Myocyte (in vitro differentiated cells): ENCODE measurements at regions not wholly inside any gene's neighbourhood (a gene's known extent, or its start where the extent isn't known, plus 50 kb on each side); places are given as distances from the start of the nearest gene placed in this dataset.
"Not testable (repeated sequence)": the region's sequence is repeated elsewhere in the genome, so short reads cannot be mapped to it uniquely, and the experiment has no call there.

ENCODE experiments used
- DNase-seq: peaks from one replicate; pipeline ENCODE4 v3.0.0-alpha.2; 2012; ENCODE audit warnings: low read depth

DNA sequence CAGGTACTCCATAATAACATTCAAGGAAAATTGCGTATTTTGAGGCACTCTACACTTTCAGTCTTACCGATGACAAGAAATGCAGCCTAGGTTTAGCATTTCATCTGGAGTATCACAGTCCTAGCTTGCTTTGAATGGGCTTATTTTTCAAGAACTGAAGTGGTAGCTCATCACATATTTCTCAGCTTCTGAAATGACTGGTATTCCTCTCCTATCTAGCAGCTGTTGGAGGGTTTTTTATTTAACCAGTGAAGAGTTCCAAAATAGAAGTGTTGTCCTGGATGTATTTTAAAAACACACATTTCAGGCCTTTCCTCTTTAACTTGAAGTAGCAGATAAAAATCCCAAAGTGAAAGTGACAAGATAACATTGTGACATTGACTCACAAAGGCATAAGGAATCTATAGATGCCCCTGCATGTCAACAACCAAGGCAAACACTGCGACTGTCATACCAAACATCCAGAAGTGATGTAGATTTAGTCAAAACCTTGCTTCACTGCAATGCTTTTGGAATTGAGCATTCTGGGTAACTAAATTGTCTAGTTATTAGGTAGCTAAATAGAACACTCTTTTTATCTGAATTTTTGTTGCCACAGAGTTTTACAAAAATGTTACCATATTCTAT, 182.2 kb upstream of the FBXO33 start:
- no peak for DNase-seq

DNA sequence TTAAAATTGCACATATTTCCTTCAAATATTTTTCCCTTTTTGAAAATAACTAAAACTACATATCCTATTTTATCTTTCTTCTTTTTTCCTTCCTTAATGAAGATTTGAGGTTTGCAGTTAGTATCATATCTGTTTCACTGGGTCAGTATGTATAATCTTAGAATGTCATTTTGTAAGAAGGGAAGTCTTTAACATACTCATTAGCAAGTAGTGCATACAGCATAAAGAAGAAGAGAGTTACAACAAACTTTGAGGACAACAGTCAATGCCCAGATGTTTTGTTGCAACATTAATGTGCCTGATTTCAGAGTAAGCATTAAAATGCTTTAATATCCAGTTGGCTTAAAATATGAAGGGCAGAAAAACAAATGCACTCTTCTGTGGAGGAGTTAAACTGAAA, 176.9 kb upstream of the FBXO33 start:
- no peak for DNase-seq

DNA sequence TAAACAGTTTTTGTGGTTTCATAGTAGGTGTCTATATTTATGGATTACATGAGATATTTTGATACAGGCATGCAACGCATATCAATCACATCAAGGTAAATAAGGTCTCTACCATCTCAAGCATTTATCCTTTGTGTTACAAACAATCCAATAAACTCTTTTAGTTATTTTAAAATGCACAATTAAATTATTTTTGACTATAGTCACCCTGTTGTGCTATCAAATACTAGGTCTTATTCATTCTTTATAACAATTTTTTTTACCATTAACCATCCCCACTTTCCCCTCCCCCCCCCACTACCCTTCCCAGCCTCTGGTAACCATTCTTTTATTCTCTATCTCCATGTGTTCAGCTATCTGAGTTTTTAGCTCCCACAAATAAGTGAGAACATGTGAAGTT, 175.7 kb upstream of the FBXO33 start:
- DNase-seq = no peak

DNA sequence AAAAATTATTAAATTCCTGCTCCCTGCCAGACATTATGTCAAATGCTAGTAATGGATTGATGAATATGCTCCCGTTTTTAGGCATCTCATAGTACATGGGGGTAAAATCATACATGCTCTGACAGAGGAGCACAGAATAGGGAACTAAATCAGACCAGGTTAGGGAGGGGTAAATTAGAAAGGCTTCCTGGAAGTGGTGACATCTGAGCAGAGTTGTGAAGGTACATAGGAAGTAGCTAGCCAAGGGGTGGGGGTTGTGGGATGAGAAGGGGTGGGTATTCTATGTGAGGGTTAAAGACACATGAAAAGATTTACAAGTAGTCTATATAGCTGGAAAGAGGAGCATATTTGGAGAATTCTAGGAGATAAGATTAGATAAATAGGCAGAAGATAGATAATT, 171.7 kb upstream of the FBXO33 start:
- DNase-seq = no peak

DNA sequence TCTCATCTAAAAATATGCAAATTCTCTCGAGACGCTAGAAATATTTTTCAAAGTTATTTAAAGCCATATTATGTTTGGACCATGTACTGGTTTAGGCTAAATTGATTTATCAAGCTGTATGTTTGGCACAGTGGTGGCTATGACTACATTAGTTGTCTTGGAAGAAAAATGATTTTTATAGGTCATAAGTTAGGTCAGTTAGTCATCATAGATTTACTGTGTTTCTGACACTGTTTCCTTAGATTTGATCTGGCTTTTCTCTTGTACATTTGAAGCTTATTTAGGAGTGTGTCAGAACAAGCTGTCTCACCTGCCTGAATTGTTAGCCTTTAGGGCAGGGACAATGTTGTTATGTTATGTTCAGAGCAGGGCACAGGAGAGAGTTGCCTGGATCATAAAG, 161.1 kb upstream of the FBXO33 start:
- DNase-seq = no peak

DNA sequence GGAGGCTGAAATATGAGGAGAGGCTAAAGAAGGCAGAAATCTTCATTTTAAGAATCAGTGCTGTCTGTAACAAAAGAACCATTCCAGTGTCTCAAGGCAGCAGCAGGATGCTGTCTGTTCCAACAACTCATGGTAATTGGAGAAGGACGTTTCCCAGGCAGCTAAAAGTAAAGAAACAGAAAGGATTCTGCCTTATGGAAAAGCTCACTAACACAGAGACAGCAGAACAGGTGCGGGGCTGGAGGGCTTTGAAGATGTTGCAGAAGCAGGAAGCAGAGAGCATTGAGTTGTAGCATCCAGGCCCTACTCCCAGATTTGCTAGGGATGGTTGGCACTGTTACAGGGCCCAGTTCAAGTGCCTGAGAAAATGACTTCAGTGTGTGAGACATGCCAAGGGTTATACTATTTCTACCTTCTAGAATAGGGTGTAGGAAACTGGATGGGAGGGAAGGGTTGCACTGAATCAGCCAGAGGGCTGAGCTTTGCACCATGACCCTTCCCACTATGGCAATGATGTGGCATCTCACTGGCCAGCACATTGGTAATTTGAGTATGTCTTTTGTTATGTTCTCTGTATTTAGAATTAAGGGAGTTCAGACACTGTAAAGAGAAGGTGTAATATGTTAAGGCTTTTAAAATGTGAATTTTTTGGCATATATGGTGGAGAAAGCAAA, 160.0 kb upstream of the FBXO33 start:
- no peak for DNase-seq

DNA sequence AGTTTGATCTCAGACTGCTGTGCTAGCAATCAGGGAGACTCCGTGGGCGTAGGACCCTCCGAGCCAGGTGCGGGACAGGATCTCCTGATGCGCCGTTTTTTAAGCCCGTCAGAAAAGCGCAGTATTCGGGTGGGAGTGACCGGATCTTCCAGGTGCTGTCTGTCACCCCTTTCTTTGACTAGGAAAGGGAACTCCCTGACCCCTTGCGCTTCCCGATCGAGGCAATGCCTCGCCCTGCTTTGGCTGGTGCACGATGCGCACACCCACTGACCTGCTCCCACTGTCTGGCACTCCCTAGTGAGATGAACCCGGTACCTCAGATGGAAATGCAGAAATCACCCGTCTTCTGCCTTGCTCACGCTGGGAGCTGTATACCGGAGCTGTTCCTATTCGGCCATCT, 157.6 kb upstream of the FBXO33 start:
- DNase-seq = not testable (repeated sequence)

DNA sequence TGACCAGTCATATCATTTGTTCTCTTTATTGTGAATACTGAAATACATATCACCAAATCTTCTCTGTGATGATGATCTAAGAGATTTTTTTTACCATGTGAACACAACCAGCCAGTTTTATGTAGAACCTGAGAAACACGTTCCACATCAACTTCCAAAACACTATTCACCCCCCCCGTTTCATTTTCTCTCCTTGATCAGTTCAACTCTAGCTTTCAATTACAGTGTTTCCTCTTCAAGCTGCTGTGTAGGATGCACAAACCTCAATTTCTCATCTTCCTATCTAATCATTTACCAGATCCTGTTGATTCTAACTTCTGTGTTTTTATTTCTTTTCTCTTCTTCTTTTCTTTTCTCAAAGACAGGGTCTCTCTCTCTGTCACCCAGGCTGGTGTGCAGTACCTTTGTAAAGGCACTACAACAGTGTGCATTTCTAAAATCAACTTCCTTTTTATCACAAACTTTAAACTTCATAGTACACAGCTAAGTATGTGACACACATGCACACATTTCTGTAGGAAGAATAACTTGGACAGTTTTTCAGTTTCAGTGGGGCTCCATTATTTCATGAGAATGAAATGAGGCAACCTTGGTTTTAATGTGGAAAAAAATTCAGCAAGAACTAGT, 149.9 kb upstream of the FBXO33 start:
- no peak for DNase-seq

DNA sequence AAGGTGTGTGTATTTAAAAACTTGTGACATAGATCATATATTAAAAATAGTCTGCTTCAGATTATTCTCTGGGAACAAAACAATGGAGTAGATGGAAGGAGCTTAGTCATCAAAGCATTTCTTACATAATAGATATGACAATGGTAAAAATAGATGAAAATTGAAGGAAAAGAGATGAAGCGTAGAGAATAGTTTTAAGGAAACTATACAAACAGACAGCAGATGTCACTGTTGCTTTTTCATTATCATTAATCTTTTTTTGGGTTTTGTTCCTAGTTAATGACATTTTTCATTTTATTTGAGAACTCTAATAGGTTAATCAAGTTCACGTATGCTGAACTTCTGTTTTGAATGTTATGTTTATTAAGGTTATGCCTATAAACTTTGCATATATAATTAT, 149.2 kb upstream of the FBXO33 start:
- DNase-seq = no peak

DNA sequence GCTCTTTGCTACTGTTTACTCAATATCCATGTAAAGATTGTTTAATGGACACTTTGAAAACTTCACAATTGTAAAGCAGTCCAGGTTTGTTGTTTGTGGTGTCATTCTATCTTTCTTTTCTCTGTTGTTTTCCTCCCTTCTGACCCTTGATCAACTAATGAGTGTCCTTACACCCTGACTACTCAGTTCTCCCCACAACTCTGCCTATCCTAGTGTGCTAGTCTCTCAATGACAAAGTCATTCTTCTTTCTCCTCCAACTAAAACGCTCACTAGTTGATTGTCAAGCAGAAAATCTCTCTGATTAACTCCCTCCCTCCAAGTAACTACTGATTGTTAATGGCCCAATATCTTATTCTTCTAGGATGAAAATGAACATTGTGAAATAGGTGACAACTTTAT, 148.5 kb upstream of the FBXO33 start:
- no peak for DNase-seq

DNA sequence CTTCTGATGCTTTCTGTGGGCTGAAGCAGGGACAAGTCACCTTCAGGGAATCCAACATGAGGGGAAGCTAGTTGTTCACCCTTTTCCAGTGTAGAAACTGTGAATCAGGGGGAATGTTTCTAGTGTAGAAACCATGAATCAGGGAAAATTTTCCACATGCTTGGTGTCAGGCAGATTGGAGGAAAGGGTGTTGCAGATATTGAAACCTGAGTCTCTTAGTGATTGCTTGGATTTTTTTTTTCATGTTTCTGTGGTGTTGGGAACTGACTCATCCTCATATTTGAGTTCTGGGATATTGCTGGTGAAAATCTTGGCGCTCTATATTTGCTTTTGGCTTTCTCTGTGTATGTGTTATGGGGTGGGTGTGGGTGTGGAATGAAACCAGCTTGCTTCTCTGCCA, 144.5 kb upstream of the FBXO33 start:
- no peak for DNase-seq

DNA sequence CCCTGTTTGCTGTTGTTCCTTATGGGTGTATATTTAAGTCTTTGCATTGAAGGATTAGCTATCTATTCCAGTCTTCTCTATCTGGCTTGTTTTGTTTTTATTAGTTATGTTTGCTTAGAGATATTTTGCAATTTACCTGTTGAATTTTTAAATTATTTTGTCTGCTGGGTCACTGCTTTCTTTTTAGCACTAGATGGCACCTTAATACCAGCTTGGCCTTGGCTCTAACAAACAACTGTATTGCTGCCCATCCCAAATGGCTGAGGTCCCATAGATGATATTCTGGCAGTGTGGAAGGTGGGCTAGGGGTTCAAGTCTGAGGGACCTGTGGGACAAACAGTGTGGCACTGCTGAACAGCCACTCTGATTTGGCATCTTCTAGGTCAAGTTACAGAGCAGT, 144.0 kb upstream of the FBXO33 start:
- no peak for DNase-seq

DNA sequence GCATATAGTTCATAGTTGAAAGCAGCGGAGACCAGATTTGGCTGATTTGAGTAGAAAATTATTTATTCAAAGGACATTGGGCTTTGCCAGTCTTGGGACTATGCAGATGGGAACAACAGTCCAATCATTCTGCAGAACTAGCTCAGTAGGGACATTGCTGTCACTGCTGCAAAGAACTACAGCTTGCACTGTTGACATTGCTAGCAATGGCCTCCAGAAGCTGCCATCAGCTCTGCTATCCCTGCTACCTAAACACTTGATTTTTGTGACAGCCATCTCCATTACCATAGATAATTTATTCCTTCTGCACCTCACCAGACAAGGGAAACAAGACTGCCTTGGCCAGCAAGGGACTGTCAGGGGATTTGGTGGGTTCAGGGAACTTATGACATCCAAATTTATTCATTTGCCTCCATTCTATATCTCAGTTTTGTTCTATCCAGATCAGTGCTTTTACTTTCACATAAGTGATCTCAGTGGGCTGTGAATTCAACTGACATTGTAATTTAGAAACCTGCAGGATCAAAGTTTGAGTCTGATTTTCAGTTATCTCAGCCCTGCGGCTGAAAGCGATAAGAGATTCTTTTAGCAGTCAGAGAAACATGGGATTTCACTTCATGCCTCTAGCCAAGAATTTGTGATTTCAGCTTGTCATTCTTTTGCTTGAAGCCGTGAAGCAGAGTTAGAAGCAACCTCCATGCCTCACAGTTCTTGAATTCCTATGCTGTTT, 136.7 kb upstream of the FBXO33 start:
- no peak for DNase-seq

DNA sequence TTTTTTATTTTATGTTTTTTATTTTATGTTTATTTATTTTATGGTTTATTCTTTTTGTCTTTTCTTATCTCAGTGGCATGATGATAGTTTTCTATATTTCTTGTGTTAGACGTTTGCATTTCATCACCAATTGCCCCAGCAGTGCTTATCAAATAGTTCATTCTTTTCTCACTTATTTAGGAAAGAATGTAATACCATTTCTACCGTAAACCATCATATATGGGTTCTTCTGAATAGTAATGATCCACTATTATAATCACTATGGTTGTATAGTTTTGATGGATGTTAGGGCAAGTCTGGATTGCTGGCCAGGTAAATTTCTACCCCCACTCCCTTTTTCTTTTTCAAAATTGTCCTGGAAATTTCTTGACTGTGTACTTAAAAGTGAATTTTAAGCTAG, 134.6 kb upstream of the FBXO33 start:
- DNase-seq = no peak

DNA sequence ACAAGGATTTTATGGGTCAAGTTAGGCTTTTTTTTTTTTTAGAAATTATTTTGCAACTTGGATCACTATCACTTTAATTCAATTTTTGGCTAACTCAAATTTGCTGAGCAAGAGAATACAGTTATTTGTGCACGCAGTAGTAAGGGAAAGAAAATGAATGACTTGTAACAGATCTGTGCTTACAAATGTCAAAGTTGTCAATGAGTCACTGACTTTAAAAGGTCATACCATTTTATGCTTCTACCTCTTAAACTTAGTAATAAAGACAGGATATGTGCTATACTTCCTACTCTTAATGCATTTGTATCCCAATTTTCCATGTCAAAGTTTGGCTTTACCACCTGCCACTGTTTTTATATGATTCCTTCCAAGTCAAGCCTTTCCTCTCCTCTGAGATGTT, 131.1 kb upstream of the FBXO33 start:
- DNase-seq = no peak

DNA sequence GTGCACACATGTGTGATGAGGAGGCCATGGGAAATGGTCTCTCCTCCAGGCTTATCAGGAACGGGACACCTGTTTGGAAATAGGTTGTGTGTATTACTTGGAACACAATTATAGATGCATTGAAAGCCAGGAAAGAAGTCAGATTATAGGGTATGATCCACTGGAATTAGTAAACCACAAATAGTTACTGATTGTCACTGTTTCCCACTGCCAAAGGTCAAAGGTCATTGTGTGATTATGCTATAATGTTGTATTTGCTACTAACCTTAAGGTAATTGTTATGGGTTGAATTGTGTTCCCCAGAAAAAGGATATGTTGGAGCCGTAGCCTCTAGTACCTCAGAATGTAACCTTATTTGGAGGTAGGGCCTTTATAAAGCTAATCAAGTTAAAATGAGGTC, 129.9 kb upstream of the FBXO33 start:
- DNase-seq = no peak

DNA sequence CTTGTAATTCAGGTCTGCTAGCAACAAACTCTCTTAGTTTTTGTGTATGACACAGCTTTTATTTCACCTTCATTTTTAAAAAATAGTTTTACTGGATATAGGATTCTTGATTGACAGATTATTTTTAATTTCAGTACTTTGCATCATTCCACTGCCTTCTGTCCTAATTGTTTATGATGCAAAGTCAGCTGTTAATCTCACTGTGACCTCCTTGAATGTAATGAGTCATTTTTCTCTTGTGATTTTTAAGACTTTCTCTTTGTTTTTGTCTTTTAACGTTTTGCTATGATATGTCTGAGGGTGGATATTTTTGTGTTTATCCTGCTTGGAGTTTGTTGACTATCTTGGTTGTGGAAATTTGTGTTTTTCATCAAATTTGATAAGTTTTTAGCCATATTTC, 126.3 kb upstream of the FBXO33 start:
- DNase-seq = no peak

DNA sequence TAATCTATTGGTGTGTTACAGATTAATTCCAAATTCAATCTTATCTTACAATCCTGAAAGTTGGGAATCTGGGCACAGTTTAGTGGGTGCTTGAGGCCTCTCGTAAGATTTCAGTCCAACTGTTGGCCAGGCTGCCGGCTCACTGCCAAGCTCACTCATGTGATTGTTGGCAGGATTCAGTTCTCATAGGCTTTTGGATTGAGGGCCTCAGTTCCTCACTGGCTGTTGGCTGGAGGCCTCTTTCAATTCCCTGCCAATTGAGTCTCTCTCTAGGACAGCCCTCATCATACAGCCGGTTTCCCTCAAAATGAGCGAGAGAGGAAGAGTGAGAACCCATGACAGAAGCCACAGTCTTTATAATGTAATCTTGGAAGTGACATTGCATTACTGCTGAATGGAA, 123.5 kb upstream of the FBXO33 start:
- DNase-seq = no peak

DNA sequence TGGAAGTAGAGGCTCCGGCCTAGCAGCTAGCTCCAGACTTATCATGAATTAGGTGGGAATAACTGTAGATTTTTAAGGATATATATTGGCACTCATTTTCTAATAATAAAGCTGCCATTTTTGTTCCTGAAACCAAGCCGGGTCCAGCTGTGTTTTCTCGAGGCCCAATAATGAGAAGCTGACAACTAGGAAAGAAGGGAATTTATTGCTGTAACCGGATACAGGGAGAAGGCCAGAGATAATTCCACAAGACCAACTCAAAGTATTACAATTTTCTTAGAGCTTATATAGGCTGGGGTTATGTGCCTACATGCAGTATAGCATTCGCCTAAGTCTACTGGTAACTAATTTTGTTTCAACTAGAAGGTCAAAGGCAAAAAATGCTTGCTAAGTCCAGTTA, 122.3 kb upstream of the FBXO33 start:
- DNase-seq = no peak

DNA sequence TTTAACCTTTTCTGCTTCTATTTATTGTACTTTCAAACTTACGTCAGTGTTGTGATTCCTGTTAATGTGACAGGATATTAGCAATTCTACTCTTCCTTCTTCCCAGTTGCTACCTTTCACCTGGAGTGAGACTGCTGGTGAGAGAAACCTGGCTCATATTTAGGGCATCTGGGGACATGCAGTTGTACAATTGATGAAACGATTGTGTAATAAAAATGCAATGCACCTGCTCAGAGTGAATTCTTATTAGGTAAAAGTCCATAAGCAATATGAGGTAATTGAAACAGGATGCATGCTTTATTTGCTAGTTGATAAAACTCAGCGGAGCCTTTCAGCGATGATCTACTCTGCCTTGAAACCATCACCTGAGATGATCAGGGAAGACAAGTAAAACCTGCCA, 116.1 kb upstream of the FBXO33 start:
- DNase-seq = no peak

DNA sequence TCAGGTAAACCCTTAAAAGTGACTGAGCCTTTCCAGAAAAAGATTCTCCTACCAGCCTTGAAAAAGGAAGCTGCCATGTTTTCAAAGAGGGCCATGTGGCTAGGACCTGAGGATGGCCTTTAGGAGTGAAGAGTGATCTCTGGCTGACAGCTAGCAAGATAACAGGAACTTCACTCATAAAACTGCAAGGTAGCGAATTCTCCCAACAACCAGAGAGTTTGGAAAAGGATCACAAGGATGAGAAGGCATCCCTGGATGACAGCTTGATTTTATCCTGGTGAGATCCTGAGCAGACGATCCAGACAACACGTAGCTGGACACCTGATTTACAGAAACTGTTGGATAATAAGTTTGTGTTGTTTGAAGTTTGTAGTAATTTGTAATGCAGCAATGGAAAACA, 115.6 kb upstream of the FBXO33 start:
- no peak for DNase-seq

DNA sequence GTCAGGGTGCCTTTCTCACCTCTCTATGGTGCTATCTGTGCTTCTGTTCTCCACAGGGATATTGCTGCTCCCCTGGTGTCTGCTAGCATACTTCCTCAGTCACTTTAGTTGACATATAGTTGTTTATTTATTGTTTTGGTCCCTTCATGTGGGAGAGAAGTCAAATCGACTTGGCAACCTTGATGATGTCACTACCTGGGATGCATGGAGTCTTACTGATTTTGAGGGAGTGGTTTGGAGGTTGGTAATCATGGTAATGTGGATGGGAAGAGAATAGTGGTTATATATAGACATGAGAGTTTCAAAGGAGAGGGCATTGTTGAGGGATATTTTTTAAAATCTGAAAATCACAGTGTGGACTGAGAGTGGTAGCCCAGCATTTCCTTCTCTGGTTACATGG, 73.6 kb upstream of the FBXO33 start:
- DNase-seq = no peak
